ENCODE measurements at regions not wholly inside any gene's neighbourhood (a gene's known extent, or its start where the extent isn't known, plus 50 kb on each side); places are given as distances from the start of the nearest gene placed in this dataset.

- Histone ChIP-seq H3K36me3 (ENCODE audit: control insufficient read depth, low read length) (no peaks in the 10 kb centered on the region), H3K4me1 (ENCODE audit: control insufficient read depth, low read length) (no peaks in the 10 kb centered on the region), H4K20me1 (ENCODE audit: control insufficient read depth, insufficient read depth, low read depth, low read length) (no peaks in the 10 kb centered on the region), H3K27ac (ENCODE audit: low read depth, low read length) (no peak overlapping the region), H3K9me3 (ENCODE audit: control insufficient read depth, insufficient read depth, low read length) (no peaks in the 10 kb centered on the region), H3K9me2 (replicated peaks; ENCODE audit: control insufficient read depth, low read length) (no peaks in the 10 kb centered on the region), H3K4me2 (ENCODE audit: low read length) (no peak overlapping the region), H3F3A (ENCODE audit: control insufficient read depth, insufficient read depth) (no peaks in the 10 kb centered on the region), H3K79me2 (ENCODE audit: control insufficient read depth, low read length) (no peaks in the 10 kb centered on the region), H3K4me3 (ENCODE audit: low read length) (no peak overlapping the region), H3K27me3 (ENCODE audit: control insufficient read depth, low read length) (no peaks in the 10 kb centered on the region)
- TF ChIP-seq EZH2phosphoT487 (IDR thresholded peaks at IDR 0.05; ENCODE audit: borderline replicate concordance, low read length): no peak
- TF ChIP-seq CTCF (IDR thresholded peaks at IDR 0.05; ENCODE audit: low read depth, low read length, poor library complexity, severe bottlenecking): no peak
Measured at GRCh38 chr13:111519490-111520170, 199.2 kb downstream of the TEX29 start.

GRCh38 chr13:111521030-111521429 is 200.6 kb downstream of the TEX29 start:
- Histone ChIP-seq H3K27me3 (ENCODE audit: control insufficient read depth, low read length) (no peaks in the 10 kb centered on the region), H3K4me2 (ENCODE audit: low read length) (no peak overlapping the region)

GRCh38 chr13:111521691-111522229 is 201.3 kb downstream of the TEX29 start:
- no peaks in the 10 kb centered on the region for H3F3A ChIP-seq (ENCODE audit: control insufficient read depth, insufficient read depth)
- no peaks in the 10 kb centered on the region for H3K27me3 ChIP-seq (ENCODE audit: control insufficient read depth, low read length)
- H3K79me2 ChIP-seq (ENCODE audit: control insufficient read depth, low read length): no peaks in the 10 kb centered on the region
- no peak overlapping the region for H3K27ac ChIP-seq (ENCODE audit: low read depth, low read length)
- H3K36me3 ChIP-seq (ENCODE audit: control insufficient read depth, low read length): no peaks in the 10 kb centered on the region
- no peak overlapping the region for H3K4me2 ChIP-seq (ENCODE audit: low read length)
- H3K9me2 ChIP-seq (replicated peaks; ENCODE audit: control insufficient read depth, low read length): no peaks in the 10 kb centered on the region
- TF ChIP-seq EZH2phosphoT487 (IDR thresholded peaks at IDR 0.05; ENCODE audit: borderline replicate concordance, low read length): no peak
- no peak for TF ChIP-seq CTCF (IDR thresholded peaks at IDR 0.05; ENCODE audit: low read depth, low read length, poor library complexity, severe bottlenecking)
- no peaks in the 10 kb centered on the region for H3K4me1 ChIP-seq (ENCODE audit: control insufficient read depth, low read length)
- no peaks in the 10 kb centered on the region for H3K9me3 ChIP-seq (ENCODE audit: control insufficient read depth, insufficient read depth, low read length)
- H3K4me3 ChIP-seq (ENCODE audit: low read length): no peak overlapping the region
- H4K20me1 ChIP-seq (ENCODE audit: control insufficient read depth, insufficient read depth, low read depth, low read length): no peaks in the 10 kb centered on the region

More at GRCh38 chr13:111521030-111521429, 200.6 kb downstream of the TEX29 start:
- TF ChIP-seq CTCF (IDR thresholded peaks at IDR 0.05; ENCODE audit: low read depth, low read length, poor library complexity, severe bottlenecking) (no peak), EZH2phosphoT487 (IDR thresholded peaks at IDR 0.05; ENCODE audit: borderline replicate concordance, low read length) (no peak)
- H3K79me2 ChIP-seq (ENCODE audit: control insufficient read depth, low read length): no peaks in the 10 kb centered on the region
- no peak overlapping the region for H3K27ac ChIP-seq (ENCODE audit: low read depth, low read length)
- H3K36me3 ChIP-seq (ENCODE audit: control insufficient read depth, low read length): no peaks in the 10 kb centered on the region
- no peaks in the 10 kb centered on the region for H4K20me1 ChIP-seq (ENCODE audit: control insufficient read depth, insufficient read depth, low read depth, low read length)
- no peak overlapping the region for H3K4me3 ChIP-seq (ENCODE audit: low read length)
- no peaks in the 10 kb centered on the region for H3K4me1 ChIP-seq (ENCODE audit: control insufficient read depth, low read length)
- H3F3A ChIP-seq (ENCODE audit: control insufficient read depth, insufficient read depth): no peaks in the 10 kb centered on the region
- no peaks in the 10 kb centered on the region for H3K9me2 ChIP-seq (replicated peaks; ENCODE audit: control insufficient read depth, low read length)
- no peaks in the 10 kb centered on the region for H3K9me3 ChIP-seq (ENCODE audit: control insufficient read depth, insufficient read depth, low read length)

Measured in DOHH2 (cell line).